Neural cell (in vitro differentiated cells): ENCODE measurements at regions not wholly inside any gene's neighbourhood (a gene's known extent, or its start where the extent isn't known, plus 50 kb on each side); places are given as distances from the start of the nearest gene placed in this dataset.

ENCODE experiments used
- H2AFZ ChIP-seq: fragments of 200-600, 300-800 bp; sonication (generic), shearing (Covaris generic); 2 replicates; pipeline ENCODE4 v1.6.0; 2014; ENCODE audit warnings: low read depth, mild to moderate bottlenecking, antibody characterized with exemption, low read length, moderate library complexity
- H3F3A ChIP-seq: fragments of 200-600 bp; shearing (Covaris generic); 2 replicates; pipeline ENCODE4 v1.6.1; 2016; ENCODE audit warnings: mild to moderate bottlenecking, moderate library complexity, mixed read lengths, antibody characterized with exemption, low read length; ENCODE audit not compliant: insufficient read depth, poor library complexity, severe bottlenecking
- H3K27ac ChIP-seq: fragments of 200-600, 300-800 bp; sonication (generic), shearing (Covaris generic); 2 replicates; pipeline ENCODE4 v1.5.1; 2014; ENCODE audit warnings: mild to moderate bottlenecking, low read length, moderate library complexity
- H3K27me3 ChIP-seq: fragments of 300-800, 200-600 bp; sonication (generic), shearing (Covaris generic); 2 replicates; pipeline ENCODE4 v1.6.0; 2014; ENCODE audit warnings: mild to moderate bottlenecking, low read depth, low read length, moderate library complexity; ENCODE audit not compliant: insufficient read depth
- H3K36me3 ChIP-seq: fragments of 300-800, 200-600 bp; sonication (generic), shearing (Covaris generic); 2 replicates; pipeline ENCODE4 v1.5.1; 2014; ENCODE audit warnings: mild to moderate bottlenecking, antibody characterized with exemption, low read length, moderate library complexity; ENCODE audit not compliant: insufficient read depth
- H3K4me2 ChIP-seq: fragments of 300-800, 200-600 bp; sonication (generic), shearing (Covaris generic); 2 replicates; pipeline ENCODE4 v1.6.0; 2014; ENCODE audit warnings: mild to moderate bottlenecking, low read length
- H3K4me3 ChIP-seq: fragments of 300-800, 200-600 bp; sonication (generic), shearing (Covaris generic); 2 replicates; pipeline ENCODE4 v1.5.1; 2014; ENCODE audit warnings: mild to moderate bottlenecking, low read length, moderate library complexity
- H3K79me2 ChIP-seq: fragments of 200-600 bp; shearing (Covaris generic); replicated peaks from 2 replicates; pipeline ENCODE4 v1.6.0; 2014; ENCODE audit warnings: mild to moderate bottlenecking, low read length, moderate library complexity; ENCODE audit not compliant: insufficient read depth
- H3K9ac ChIP-seq: fragments of 300-800, 200-600 bp; sonication (generic), shearing (Covaris generic); 2 replicates; pipeline ENCODE4 v1.6.1; 2016; ENCODE audit warnings: mild to moderate bottlenecking, low read length, mixed read lengths
- H3K9me2 ChIP-seq: fragments of 200-600 bp; shearing (Covaris generic); 2 replicates; pipeline ENCODE4 v1.6.1; 2016; ENCODE audit warnings: mild to moderate bottlenecking, low read length, mixed read lengths; ENCODE audit not compliant: insufficient read depth
- H3K9me3 ChIP-seq: fragments of 200-600, 300-800 bp; sonication (generic), shearing (Covaris generic); 2 replicates; pipeline ENCODE4 v1.6.1; 2016; ENCODE audit warnings: mild to moderate bottlenecking, mixed run types, low read length, moderate library complexity, mixed read lengths
- H4K20me1 ChIP-seq: fragments of 200-600 bp; shearing (Covaris generic); 2 replicates; pipeline ENCODE4 v1.6.1; 2016; ENCODE audit warnings: mild to moderate bottlenecking, mixed run types; ENCODE audit not compliant: insufficient read depth
- CTCF ChIP-seq: fragments of 450-650 bp; IDR thresholded peaks from 2 replicates; pipeline ENCODE4 v1.5.1; 2014; ENCODE audit warnings: antibody characterized with exemption, mild to moderate bottlenecking, moderate library complexity; ENCODE audit not compliant: poor library complexity, severe bottlenecking
- EP300 ChIP-seq: fragments of 450-650 bp; conservative IDR thresholded peaks from 2 replicates; pipeline ENCODE4 v1.6.1; 2014; ENCODE audit warnings: antibody characterized with exemption, mild to moderate bottlenecking, moderate library complexity; ENCODE audit not compliant: poor library complexity, severe bottlenecking
- EZH2 ChIP-seq: fragments of 200-600, 300-800 bp; shearing (Covaris generic), sonication (generic); IDR thresholded peaks from 2 replicates; pipeline ENCODE4 v1.6.1; 2014; ENCODE audit warnings: antibody characterized with exemption, low read length, borderline replicate concordance, mild to moderate bottlenecking; ENCODE audit not compliant: insufficient read depth, poor library complexity, severe bottlenecking
- MXI1 ChIP-seq: fragments of 450-650 bp; conservative IDR thresholded peaks from 2 replicates; pipeline ENCODE4 v1.6.1; 2014; ENCODE audit warnings: antibody characterized with exemption, mild to moderate bottlenecking; ENCODE audit not compliant: poor library complexity, severe bottlenecking
- POLR2AphosphoS5 ChIP-seq: IDR thresholded peaks from 2 replicates; pipeline ENCODE4 v1.6.1; 2012
- RAD21 ChIP-seq: fragments of 450-650 bp; conservative IDR thresholded peaks from 2 replicates; pipeline ENCODE4 v1.6.1; 2014; ENCODE audit warnings: antibody characterized with exemption, mild to moderate bottlenecking, moderate library complexity
- REST ChIP-seq: IDR thresholded peaks from 2 replicates; pipeline ENCODE4 v1.6.1; 2012; ENCODE audit warnings: borderline replicate concordance
- SMC3 ChIP-seq: fragments of 450-650 bp; conservative IDR thresholded peaks from 2 replicates; pipeline ENCODE4 v1.6.1; 2014; ENCODE audit warnings: antibody characterized with exemption, mild to moderate bottlenecking, moderate library complexity; ENCODE audit not compliant: poor library complexity
- TAF1 ChIP-seq: IDR thresholded peaks from 2 replicates; pipeline ENCODE4 v1.6.1; 2012; ENCODE audit warnings: low read depth

- no peak for TF ChIP-seq RAD21
- no peak for TF ChIP-seq POLR2AphosphoS5
- TF ChIP-seq TAF1: no peak
- TF ChIP-seq EZH2: no peak
- Histone ChIP-seq H2AFZ (no peak overlapping the region), H4K20me1 (no peaks in the 10 kb centered on the region), H3K36me3 (no peaks in the 10 kb centered on the region), H3K4me2 (no peak overlapping the region), H3K27ac (no peak overlapping the region), H3K9ac (no peak overlapping the region), H3K9me3 (no peaks in the 10 kb centered on the region), H3K4me3 (no peak overlapping the region), H3K27me3 (no peaks in the 10 kb centered on the region), H3K9me2 (no peaks in the 10 kb centered on the region), H3K79me2 (no peaks in the 10 kb centered on the region), H3F3A (no peaks in the 10 kb centered on the region)
These were observed 573.0 kb upstream of the AUTS2 start for GRCh38 chr7:69025249-69025648.

- no peak overlapping the region for H2AFZ ChIP-seq
- no peaks in the 10 kb centered on the region for H3F3A ChIP-seq
- H3K4me2 ChIP-seq: no peak overlapping the region
- H3K9ac ChIP-seq: no peak overlapping the region
- H3K4me3 ChIP-seq: no peak overlapping the region
- H3K27ac ChIP-seq: no peak overlapping the region
- H4K20me1 ChIP-seq: no peaks in the 10 kb centered on the region
- TF ChIP-seq REST: peak; percentile 29
- no peak for TF ChIP-seq MXI1
- TF ChIP-seq POLR2AphosphoS5: peak; percentile 77
- H3K27me3 ChIP-seq: no peaks in the 10 kb centered on the region
- H3K9me2 ChIP-seq: no peaks in the 10 kb centered on the region
- H3K79me2 ChIP-seq: no peaks in the 10 kb centered on the region
- no peaks in the 10 kb centered on the region for H3K9me3 ChIP-seq
- H3K36me3 ChIP-seq: no peaks in the 10 kb centered on the region
These were observed 565.4 kb upstream of the AUTS2 start for GRCh38 chr7:69032848-69033247.

GRCh38 chr7:69035826-69036225, 562.4 kb upstream of the AUTS2 start:
- H3K36me3 ChIP-seq: no peaks in the 10 kb centered on the region
- H3K9ac ChIP-seq: no peak overlapping the region
- H4K20me1 ChIP-seq: no peaks in the 10 kb centered on the region

More at GRCh38 chr7:69035826-69036225, 562.4 kb upstream of the AUTS2 start:
- TF ChIP-seq TAF1 (no peak), RAD21 (no peak), POLR2AphosphoS5 (no peak), EZH2 (no peak), EP300 (no peak), MXI1 (no peak), SMC3 (no peak), CTCF (no peak), REST (no peak)
- H3K4me3 ChIP-seq: no peak overlapping the region
- no peak overlapping the region for H3K4me2 ChIP-seq
- H3K27me3 ChIP-seq: no peaks in the 10 kb centered on the region
- H3K79me2 ChIP-seq: no peaks in the 10 kb centered on the region
- no peaks in the 10 kb centered on the region for H3K9me3 ChIP-seq
- no peaks in the 10 kb centered on the region for H3K9me2 ChIP-seq
- no peaks in the 10 kb centered on the region for H3F3A ChIP-seq
- no peak overlapping the region for H2AFZ ChIP-seq
- H3K27ac ChIP-seq: no peak overlapping the region
